Breast epithelium (tissue), 4 donors: ENCODE measurements at regions not wholly inside any gene's neighbourhood (a gene's known extent, or its start where the extent isn't known, plus 50 kb on each side); places are given as distances from the start of the nearest gene placed in this dataset.

ENCODE experiments used
- DNase-seq, 2 donors: peaks; one replicate each; pipeline ENCODE4 v3.0.0-alpha.2; 2019; ENCODE audit warnings: low spot score in 2 of 2
- H3K27ac ChIP-seq, 2 donors: fragments of 200-600 bp; sonication (generic) in 1 of 2; one replicate each; pipeline ENCODE4 v1.5.1; 2016 to 2019; ENCODE audit warnings: mild to moderate bottlenecking in 1 of 2
- H3K27me3 ChIP-seq, 2 donors: fragments of 200-600 bp; sonication (generic) in 1 of 2; one replicate each; pipeline versions ENCODE4 v1.5.1 to v1.6.0; 2017 to 2019; ENCODE audit warnings: control low read depth in 1 of 2, mild to moderate bottlenecking in 1 of 2
- H3K36me3 ChIP-seq: fragments of 200-600 bp; one replicate; pipeline ENCODE4 v1.5.1; 2019
- H3K4me1 ChIP-seq, 2 donors: fragments of 200-600 bp; sonication (generic); one replicate each; pipeline ENCODE4 v1.5.1; 2016 to 2019; ENCODE audit warnings: control low read depth in 1 of 2
- H3K4me3 ChIP-seq, 3 donors: fragments of 200-600 bp; sonication (generic); 1 replicate in 2 of 3; 2 replicates in 1 of 3; pipeline ENCODE4 v1.5.1; 2016 to 2019; ENCODE audit warnings: mild to moderate bottlenecking in 3 of 3, moderate library complexity in 2 of 3
- H3K9me3 ChIP-seq, 2 donors: fragments of 200-600 bp; sonication (generic) in 1 of 2; one replicate each; pipeline ENCODE4 v1.5.1; 2016 to 2019; ENCODE audit warnings: control low read depth in 1 of 2
- CTCF ChIP-seq, 3 donors: fragments of 450-650 bp; IDR thresholded peaks; one replicate each; pipeline ENCODE4 v1.5.1; 2016 to 2017; ENCODE audit warnings: antibody characterized with exemption in 3 of 3, mild to moderate bottlenecking in 3 of 3, moderate library complexity in 3 of 3
- POLR2A ChIP-seq: fragments of 450-650 bp; IDR thresholded peaks from one replicate; pipeline ENCODE4 v1.6.1; 2016; ENCODE audit warnings: antibody characterized with exemption, mild to moderate bottlenecking, moderate library complexity
- POLR2AphosphoS5 ChIP-seq, 3 donors: sonication (generic); formaldehyde crosslinking; IDR thresholded peaks; one replicate each; pipeline ENCODE4 v1.6.1; 2017; ENCODE audit warnings: antibody characterized with exemption in 3 of 3
- intact Hi-C: fragments of 100-400 bp; cut with DNase I; formaldehyde crosslinking; loops from one replicate; pipeline ENCODE4 v1.15.1; 2023; ENCODE audit warnings: low total_unique reads

- H3K9me3 ChIP-seq, result peaks cover 10 to 24% of the 10 kb centered on the region in 2 donors
- intact Hi-C loops, result no loop called here
- H3K36me3 ChIP-seq, result no peaks in the 10 kb centered on the region
- H3K27me3 ChIP-seq, result no peaks in the 10 kb centered on the region
- no peaks in the 10 kb centered on the region for H3K4me1 ChIP-seq
- H3K27ac ChIP-seq, result no peak overlapping the region
- no peak overlapping the region for H3K4me3 ChIP-seq
- DNase-seq, result no peak
- no peak for TF ChIP-seq POLR2A
- no peak for TF ChIP-seq CTCF (IDR thresholded peaks at IDR 0.05)
- TF ChIP-seq POLR2AphosphoS5 (IDR thresholded peaks at IDR 0.05), result no peak
Measured at GRCh38 chr16:35173295-35173694, 1713.9 kb downstream of the TP53TG3F start.

DNA sequence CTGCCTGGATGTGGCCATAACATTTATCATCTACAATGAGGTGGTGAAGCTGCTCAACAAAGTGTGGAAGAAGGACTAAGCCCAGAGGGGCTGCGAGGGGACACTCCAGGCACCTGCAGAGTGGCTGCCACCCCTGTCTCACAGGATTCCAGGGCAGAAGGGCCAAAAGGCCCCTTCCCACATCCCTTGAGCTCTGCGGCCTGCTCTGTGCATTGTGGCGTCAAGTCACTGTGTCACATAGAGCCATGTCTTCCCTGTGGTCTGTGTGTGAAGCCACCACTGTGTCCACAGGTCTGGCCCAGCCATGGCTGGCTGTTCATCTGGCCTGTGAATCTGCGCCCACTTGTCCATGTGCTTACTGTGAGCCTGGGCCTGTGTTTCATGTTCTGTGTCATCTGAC lies 1714.6 kb downstream of the TP53TG3F start:
- no peaks in the 10 kb centered on the region for H3K36me3 ChIP-seq
- no peaks in the 10 kb centered on the region for H3K4me1 ChIP-seq
- no peak overlapping the region for H3K27ac ChIP-seq
- H3K27me3 ChIP-seq, result no peaks in the 10 kb centered on the region
- intact Hi-C loops, result no loop called here
- TF ChIP-seq CTCF (IDR thresholded peaks at IDR 0.05) (no peak), POLR2AphosphoS5 (IDR thresholded peaks at IDR 0.05) (no peak), POLR2A (no peak)
- peaks cover 10 to 24% of the 10 kb centered on the region in 2 donors for H3K9me3 ChIP-seq
- no peak overlapping the region for H3K4me3 ChIP-seq
- peak in 1 of 2 donors; percentile 17 for DNase-seq

- TF ChIP-seq POLR2AphosphoS5 (IDR thresholded peaks at IDR 0.05), result no peak
- Histone ChIP-seq H3K4me3 (no peak overlapping the region), H3K27ac (no peak overlapping the region), H3K9me3 (peaks cover 10 to 14% of the 10 kb centered on the region in 2 donors), H3K27me3 (no peaks in the 10 kb centered on the region), H3K36me3 (no peaks in the 10 kb centered on the region), H3K4me1 (no peaks in the 10 kb centered on the region)
- DNase-seq, result no peak
- intact Hi-C loops, result no loop called here
Measured at GRCh38 chr16:35176449-35176848, 1717.0 kb downstream of the TP53TG3F start.

DNA sequence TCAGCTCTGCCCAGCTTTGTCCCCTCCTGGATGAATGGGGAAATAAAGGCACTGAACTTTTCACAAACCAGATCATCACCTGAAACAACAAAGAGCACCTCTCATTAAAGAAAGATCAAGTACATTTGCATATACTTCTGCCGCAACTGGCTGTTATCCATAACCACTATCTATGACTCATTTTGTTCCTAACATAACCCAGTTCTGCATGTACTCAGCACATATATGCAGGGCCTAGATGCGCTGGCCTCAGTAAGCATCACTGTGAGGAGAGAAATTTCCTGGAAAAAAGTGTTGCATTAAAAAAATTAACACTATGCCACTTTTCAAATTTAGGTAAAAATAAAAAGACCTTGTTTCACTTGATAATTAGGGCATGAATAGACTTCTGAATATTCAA lies 1718.4 kb downstream of the TP53TG3F start:
- no peak for DNase-seq
- no peaks in the 10 kb centered on the region for H3K27me3 ChIP-seq
- H3K36me3 ChIP-seq, result no peaks in the 10 kb centered on the region
- intact Hi-C loops, result no loop called here
- H3K4me1 ChIP-seq, result no peaks in the 10 kb centered on the region
- TF ChIP-seq POLR2AphosphoS5 (IDR thresholded peaks at IDR 0.05) (no peak), POLR2A (no peak), CTCF (IDR thresholded peaks at IDR 0.05) (no peak)
- no peak overlapping the region for H3K4me3 ChIP-seq
- peaks cover 8 to 10% of the 10 kb centered on the region in 2 donors for H3K9me3 ChIP-seq
- H3K27ac ChIP-seq, result no peak overlapping the region

DNA sequence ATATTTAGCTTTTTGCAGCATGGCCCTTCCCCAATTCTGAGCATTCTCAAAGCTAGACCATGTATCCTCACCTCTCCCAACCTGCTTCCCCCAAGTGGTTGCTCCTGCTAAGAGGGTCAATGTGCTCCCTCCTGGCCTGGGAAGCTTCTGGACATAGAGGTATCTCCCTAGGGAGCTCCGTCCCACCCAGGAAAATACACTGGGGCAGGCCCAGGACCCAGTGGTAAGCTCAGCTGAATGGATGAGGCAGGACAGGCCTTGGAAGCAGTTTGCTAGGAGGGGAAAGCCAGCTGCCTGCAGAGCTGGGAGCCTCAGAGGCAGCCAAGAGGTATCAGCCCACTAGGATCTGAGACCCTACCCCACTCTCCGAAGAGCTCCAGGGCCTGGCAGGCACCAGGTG lies 1721.6 kb downstream of the TP53TG3F start:
- Histone ChIP-seq H3K4me1 (no peaks in the 10 kb centered on the region), H3K36me3 (no peaks in the 10 kb centered on the region), H3K4me3 (no peak overlapping the region), H3K27ac (no peak overlapping the region), H3K9me3 (peaks cover 0 to 7% of the 10 kb centered on the region in 2 donors), H3K27me3 (no peaks in the 10 kb centered on the region)
- intact Hi-C loops, result no loop called here
- DNase-seq, result no peak
- TF ChIP-seq POLR2A, result no peak
- TF ChIP-seq CTCF (IDR thresholded peaks at IDR 0.05), result no peak
- no peak for TF ChIP-seq POLR2AphosphoS5 (IDR thresholded peaks at IDR 0.05)

DNA sequence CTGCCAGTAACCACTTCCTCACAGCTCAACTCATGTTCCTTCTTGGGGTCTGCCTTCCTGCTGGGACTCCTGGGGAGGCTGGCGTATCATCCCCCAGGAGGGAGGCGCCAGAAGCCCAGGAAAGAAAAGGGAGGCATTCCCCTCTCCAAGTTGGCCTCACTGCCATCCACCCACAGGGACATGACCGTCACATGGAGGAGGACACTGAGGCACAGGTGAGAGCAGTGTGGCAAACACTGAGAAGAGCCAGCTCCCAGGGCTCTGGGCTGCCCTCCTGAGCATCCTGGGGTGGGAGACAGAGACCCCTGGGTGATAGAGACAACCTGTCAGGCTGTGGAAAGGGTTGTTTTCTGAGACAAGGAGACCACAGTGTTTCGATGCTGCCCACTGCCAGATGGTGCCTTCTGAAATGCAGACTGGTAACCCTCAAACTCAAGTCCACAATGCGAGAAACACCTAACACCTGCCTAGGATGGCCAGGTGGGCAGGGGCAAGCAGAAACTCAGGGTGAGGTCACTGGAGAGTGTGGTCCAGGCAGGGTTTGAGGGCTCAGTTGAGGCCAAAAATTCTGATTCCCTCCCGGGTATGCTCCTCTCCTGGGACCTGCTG lies 1722.1 kb downstream of the TP53TG3F start:
- no peak overlapping the region for H3K4me3 ChIP-seq
- TF ChIP-seq POLR2A, result no peak
- TF ChIP-seq CTCF (IDR thresholded peaks at IDR 0.05), result no peak
- no peak for TF ChIP-seq POLR2AphosphoS5 (IDR thresholded peaks at IDR 0.05)
- no peak for DNase-seq
- H3K4me1 ChIP-seq, result no peaks in the 10 kb centered on the region
- no peak overlapping the region for H3K27ac ChIP-seq
- H3K27me3 ChIP-seq, result no peaks in the 10 kb centered on the region
- peaks cover 0 to 7% of the 10 kb centered on the region in 2 donors for H3K9me3 ChIP-seq
- intact Hi-C loops, result no loop called here
- no peaks in the 10 kb centered on the region for H3K36me3 ChIP-seq
